Brain microvascular endothelial cell (primary cell): ENCODE measurements at regions not wholly inside any gene's neighbourhood (a gene's known extent, or its start where the extent isn't known, plus 50 kb on each side); places are given as distances from the start of the nearest gene placed in this dataset.

Source experiments
- DNase-seq: peaks from one replicate; pipeline ENCODE4 v3.0.0-alpha.2; 2020
- H3K27ac ChIP-seq: fragments of 250-450 bp; sonication (Bioruptor Pico); 2 replicates; pipeline ENCODE4 v1.5.1; 2020; ENCODE audit warnings: mild to moderate bottlenecking, moderate library complexity
- H3K27me3 ChIP-seq: fragments of 250-450 bp; sonication (Bioruptor Pico); replicated peaks from 2 replicates; pipeline ENCODE4 v1.5.1; 2020; ENCODE audit warnings: mild to moderate bottlenecking
- H3K36me3 ChIP-seq: fragments of 250-450 bp; sonication (Bioruptor Pico); replicated peaks from 2 replicates; pipeline ENCODE4 v1.5.1; 2020; ENCODE audit warnings: mild to moderate bottlenecking
- H3K4me3 ChIP-seq: 2 replicates; pipeline ENCODE4 v1.5.1; 2011; ENCODE audit warnings: low read depth, mild to moderate bottlenecking, control low read depth, low read length, moderate library complexity
- in situ Hi-C: cut with HindIII; loops from 2 replicates; pipeline ENCODE4 v1.10.0; 2017; ENCODE audit warnings: low sequenced_read_pairs, low pct_ligation_motif_present
- TF ChIP-seq, protein P1 (sequence below): IDR thresholded peaks from 2 replicates; pipeline ENCODE4 v1.5.1; 2011; ENCODE audit warnings: low read depth, mild to moderate bottlenecking, moderate library complexity, low read length, control low read depth, inconsistent platforms; ENCODE audit errors: missing control alignments

DNA sequence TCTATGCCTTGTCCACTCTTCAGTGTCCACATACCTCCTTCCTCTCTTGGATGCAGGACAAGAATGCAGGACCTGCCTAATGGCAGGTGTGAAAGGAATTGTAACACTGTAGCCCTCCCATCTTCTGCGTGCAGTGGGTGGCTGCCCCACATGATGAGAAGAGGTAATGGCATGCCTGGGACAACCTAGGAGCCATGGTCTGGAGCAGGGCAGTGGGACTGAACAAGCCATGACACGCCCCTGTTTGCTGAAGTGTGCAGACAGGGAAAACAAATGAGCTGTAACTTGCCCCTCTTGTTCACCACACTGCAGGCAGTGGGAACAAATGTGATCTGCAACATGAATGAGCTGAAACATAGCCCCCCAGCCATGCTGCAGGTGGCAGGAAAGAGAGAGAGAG is 192.2 kb downstream of the PCDH17 start:
- H3K4me3 ChIP-seq, result no peak overlapping the region
- TF ChIP-seq, protein P1, sequence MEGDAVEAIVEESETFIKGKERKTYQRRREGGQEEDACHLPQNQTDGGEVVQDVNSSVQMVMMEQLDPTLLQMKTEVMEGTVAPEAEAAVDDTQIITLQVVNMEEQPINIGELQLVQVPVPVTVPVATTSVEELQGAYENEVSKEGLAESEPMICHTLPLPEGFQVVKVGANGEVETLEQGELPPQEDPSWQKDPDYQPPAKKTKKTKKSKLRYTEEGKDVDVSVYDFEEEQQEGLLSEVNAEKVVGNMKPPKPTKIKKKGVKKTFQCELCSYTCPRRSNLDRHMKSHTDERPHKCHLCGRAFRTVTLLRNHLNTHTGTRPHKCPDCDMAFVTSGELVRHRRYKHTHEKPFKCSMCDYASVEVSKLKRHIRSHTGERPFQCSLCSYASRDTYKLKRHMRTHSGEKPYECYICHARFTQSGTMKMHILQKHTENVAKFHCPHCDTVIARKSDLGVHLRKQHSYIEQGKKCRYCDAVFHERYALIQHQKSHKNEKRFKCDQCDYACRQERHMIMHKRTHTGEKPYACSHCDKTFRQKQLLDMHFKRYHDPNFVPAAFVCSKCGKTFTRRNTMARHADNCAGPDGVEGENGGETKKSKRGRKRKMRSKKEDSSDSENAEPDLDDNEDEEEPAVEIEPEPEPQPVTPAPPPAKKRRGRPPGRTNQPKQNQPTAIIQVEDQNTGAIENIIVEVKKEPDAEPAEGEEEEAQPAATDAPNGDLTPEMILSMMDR, result no peak
- H3K27me3 ChIP-seq, result no peaks in the 10 kb centered on the region
- no peak for DNase-seq
- H3K36me3 ChIP-seq, result no peaks in the 10 kb centered on the region
- in situ Hi-C loops, result no loop called here
- no peak overlapping the region for H3K27ac ChIP-seq

DNA sequence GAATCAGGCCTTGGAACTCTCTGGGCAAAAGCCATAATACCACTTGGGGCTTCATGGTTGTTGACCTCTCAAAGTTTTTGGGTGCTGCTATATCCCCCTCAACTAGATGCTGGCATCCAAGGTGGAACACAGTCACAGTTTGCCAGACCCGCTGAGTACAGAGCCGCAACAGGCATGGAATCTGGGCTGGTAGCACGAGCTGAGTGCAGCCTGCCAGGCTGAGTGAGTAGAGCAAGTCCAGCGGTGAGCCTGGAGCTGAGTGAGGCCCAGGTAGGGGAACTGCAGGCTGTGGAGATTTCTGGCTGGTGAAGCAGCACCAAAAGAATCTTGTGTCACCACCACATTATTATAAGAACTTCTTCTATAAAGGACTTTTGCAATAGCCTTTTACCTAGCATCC is 192.6 kb downstream of the PCDH17 start:
- H3K27me3 ChIP-seq, result no peaks in the 10 kb centered on the region
- H3K27ac ChIP-seq, result no peak overlapping the region
- H3K4me3 ChIP-seq, result no peak overlapping the region
- no peak for DNase-seq
- in situ Hi-C loops, result no loop called here
- no peaks in the 10 kb centered on the region for H3K36me3 ChIP-seq
- TF ChIP-seq, protein P1, result no peak

DNA sequence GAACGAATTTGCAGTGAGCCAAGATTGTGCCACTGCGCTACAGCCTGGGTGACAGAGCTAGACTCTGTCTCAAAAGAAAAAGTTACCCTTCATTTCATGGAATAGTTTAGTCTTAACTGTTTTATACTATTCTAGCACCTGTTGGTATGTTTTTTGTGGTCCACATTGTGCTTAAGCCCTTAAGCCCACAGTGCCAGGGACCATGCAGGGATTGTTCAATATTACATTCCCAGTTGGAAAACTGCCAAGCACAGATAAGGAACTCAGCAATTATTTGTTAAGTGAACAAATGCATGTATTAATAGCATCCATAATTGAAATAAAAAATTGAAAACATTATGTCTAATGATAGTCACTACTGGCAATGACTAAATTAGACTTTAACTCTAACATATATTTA is 193.5 kb downstream of the PCDH17 start:
- H3K4me3 ChIP-seq, result no peak overlapping the region
- H3K27me3 ChIP-seq, result no peaks in the 10 kb centered on the region
- TF ChIP-seq, protein P1, result no peak
- no peak for DNase-seq
- no peaks in the 10 kb centered on the region for H3K36me3 ChIP-seq
- H3K27ac ChIP-seq, result no peak overlapping the region
- in situ Hi-C loops, result no loop called here

DNA sequence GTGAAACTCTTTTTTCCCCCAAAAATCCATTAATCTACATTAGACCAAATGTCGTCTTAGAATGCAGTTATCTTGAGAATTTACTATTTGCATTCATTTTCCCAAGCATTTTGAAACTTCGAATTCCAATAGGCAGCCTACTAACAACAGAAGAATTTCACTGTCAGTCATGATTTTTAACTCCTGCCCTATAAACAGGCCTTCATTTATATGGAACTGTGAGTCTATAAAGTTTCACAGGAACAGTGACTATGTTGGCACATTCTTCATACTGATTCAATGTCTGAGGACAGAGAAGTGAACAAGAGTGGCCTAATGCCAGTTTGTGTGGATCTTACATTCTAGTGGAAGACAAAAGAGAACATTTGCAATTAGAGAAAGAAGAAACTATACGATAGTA is 198.0 kb downstream of the PCDH17 start:
- Histone ChIP-seq H3K4me3 (no peak overlapping the region), H3K27ac (no peak overlapping the region), H3K27me3 (no peaks in the 10 kb centered on the region), H3K36me3 (no peaks in the 10 kb centered on the region)
- TF ChIP-seq, protein P1, result no peak
- in situ Hi-C loops, result no loop called here
- no peak for DNase-seq

DNA sequence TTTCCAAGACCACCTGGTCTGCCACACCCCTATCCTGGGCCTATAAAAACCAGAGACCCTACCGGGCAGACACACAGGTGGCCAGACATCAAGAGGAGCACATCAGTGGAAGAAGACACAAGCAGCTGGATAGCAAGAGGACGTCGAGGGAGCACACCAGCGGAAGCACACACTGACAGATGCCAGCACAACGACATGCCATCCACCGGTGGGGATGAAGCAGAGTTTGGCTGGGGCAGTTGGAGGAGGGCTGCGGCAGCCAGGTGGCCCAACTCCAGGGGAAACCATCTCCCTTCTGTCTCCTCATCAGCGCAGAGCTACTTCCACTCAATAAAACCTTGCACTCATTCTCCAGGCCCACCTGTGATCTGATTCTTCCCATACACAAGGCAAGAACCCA is 200.6 kb downstream of the PCDH17 start:
- in situ Hi-C loops, result no loop called here
- DNase-seq, result no peak
- TF ChIP-seq, protein P1, result no peak
- Histone ChIP-seq H3K36me3 (no peaks in the 10 kb centered on the region), H3K27ac (no peak overlapping the region), H3K4me3 (no peak overlapping the region), H3K27me3 (no peaks in the 10 kb centered on the region)

DNA sequence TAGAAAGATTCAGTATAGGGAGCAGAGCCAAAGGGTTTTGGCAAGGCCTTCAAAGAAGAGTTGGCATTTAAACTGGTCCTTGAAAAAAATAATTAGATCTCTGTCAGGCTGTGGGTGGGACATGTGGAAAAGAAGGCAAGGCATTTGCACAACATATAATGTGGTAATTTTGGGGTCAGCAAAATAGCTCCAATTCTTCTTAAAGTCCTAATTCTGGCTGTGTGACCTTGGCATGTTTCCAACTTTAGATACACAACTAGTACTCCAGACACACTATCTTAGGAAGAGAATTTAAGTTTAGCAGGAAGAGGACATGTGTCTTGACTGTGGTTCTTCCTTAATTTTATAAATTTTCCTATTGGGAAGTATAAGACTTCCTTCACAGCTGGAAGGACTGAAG is 206.3 kb downstream of the PCDH17 start:
- H3K4me3 ChIP-seq, result no peak overlapping the region
- TF ChIP-seq, protein P1, result no peak
- no peaks in the 10 kb centered on the region for H3K27me3 ChIP-seq
- H3K36me3 ChIP-seq, result no peaks in the 10 kb centered on the region
- DNase-seq, result no peak
- in situ Hi-C loops, result no loop called here
- H3K27ac ChIP-seq, result no peak overlapping the region
